MCF 10A (cell line): ENCODE measurements at regions not wholly inside any gene's neighbourhood (a gene's known extent, or its start where the extent isn't known, plus 50 kb on each side); places are given as distances from the start of the nearest gene placed in this dataset.

Experiments
- BruUV-seq: library from RNA; stranded (reverse); fragments of 400-500 nt; replicated peaks from 2 replicates; lab custom pipeline; 2021; lab: Mats Ljungman, UMichigan
- CTCF ChIA-PET: fragments of 300-600 bp; sonication (Branson Sonifier 250); formaldehyde crosslinking; extraction: SDS; loops from one replicate; lab custom pipeline; 2021; ENCODE audit warnings: antibody characterized with exemption, inconsistent platforms; lab: Yijun Ruan, JAX
- POLR2A ChIA-PET: fragments of 300-600, 350-650 bp; sonication (Branson Sonifier 250); formaldehyde crosslinking; extraction: SDS; loops from one replicate; lab custom pipeline; 2020; ENCODE audit warnings: antibody characterized with exemption, inconsistent platforms; lab: Yijun Ruan, JAX
- DNase-seq: peaks from one replicate; pipeline ENCODE4 v3.0.0-alpha.2; 2018; ENCODE audit not compliant: unreplicated experiment
- H3K27ac Mint-ChIP-seq: one replicate; pipeline ENCODE4 v1.8.0; 2022; ENCODE audit warnings: mild to moderate bottlenecking, low read depth, mixed read lengths; ENCODE audit not compliant: unreplicated experiment
- H3K27me3 Mint-ChIP-seq: one replicate; pipeline ENCODE4 v1.8.0; 2022; ENCODE audit warnings: mixed read lengths; ENCODE audit not compliant: insufficient read depth, unreplicated experiment
- H3K36me3 Mint-ChIP-seq: one replicate; pipeline ENCODE4 v1.8.0; 2022; ENCODE audit warnings: mild to moderate bottlenecking, moderate library complexity, mixed read lengths; ENCODE audit not compliant: insufficient read depth, unreplicated experiment
- H3K4me1 Mint-ChIP-seq: one replicate; pipeline ENCODE4 v1.8.0; 2022; ENCODE audit warnings: mixed read lengths; ENCODE audit not compliant: insufficient read depth, unreplicated experiment
- H3K4me3 Mint-ChIP-seq: one replicate; pipeline ENCODE4 v1.8.0; 2022; ENCODE audit warnings: mild to moderate bottlenecking, moderate library complexity, mixed read lengths; ENCODE audit not compliant: unreplicated experiment
- H3K9me3 Mint-ChIP-seq: one replicate; pipeline ENCODE4 v1.8.0; 2022; ENCODE audit warnings: mixed read lengths; ENCODE audit not compliant: unreplicated experiment
- intact Hi-C: fragments of 100-400 bp; cut with micrococcal nuclease; formaldehyde crosslinking; loops from 2 replicates; pipeline ENCODE4 v1.14.1; 2022
- TF ChIP-seq, protein P1 (sequence below): fragments of 200-600 bp; IDR thresholded peaks from one replicate; pipeline ENCODE4 v1.8.0; 2022; ENCODE audit warnings: antibody characterized with exemption, mild to moderate bottlenecking; ENCODE audit not compliant: unreplicated experiment

- no peak overlapping the region for H3K4me3 Mint-ChIP-seq
- BruUV-seq, result no TSS peak
- H3K36me3 Mint-ChIP-seq, result no peaks in the 10 kb centered on the region
- no peak overlapping the region for H3K27ac Mint-ChIP-seq
- no peak for DNase-seq
- ChIA-PET POLR2A (interaction anchor here (0.6 kb wide), 1 partner anchor 741 kb away, joined by 3 read pairs; no protein-coding TSS in a partner anchor), CTCF (interaction anchor here (0.6 to 0.7 kb wide), 3 partner anchors 11 to 53 kb away, joined by 3 read pairs; no protein-coding TSS in a partner anchor)
- peaks cover 15% of the 10 kb centered on the region for H3K9me3 Mint-ChIP-seq
- TF ChIP-seq, protein P1, sequence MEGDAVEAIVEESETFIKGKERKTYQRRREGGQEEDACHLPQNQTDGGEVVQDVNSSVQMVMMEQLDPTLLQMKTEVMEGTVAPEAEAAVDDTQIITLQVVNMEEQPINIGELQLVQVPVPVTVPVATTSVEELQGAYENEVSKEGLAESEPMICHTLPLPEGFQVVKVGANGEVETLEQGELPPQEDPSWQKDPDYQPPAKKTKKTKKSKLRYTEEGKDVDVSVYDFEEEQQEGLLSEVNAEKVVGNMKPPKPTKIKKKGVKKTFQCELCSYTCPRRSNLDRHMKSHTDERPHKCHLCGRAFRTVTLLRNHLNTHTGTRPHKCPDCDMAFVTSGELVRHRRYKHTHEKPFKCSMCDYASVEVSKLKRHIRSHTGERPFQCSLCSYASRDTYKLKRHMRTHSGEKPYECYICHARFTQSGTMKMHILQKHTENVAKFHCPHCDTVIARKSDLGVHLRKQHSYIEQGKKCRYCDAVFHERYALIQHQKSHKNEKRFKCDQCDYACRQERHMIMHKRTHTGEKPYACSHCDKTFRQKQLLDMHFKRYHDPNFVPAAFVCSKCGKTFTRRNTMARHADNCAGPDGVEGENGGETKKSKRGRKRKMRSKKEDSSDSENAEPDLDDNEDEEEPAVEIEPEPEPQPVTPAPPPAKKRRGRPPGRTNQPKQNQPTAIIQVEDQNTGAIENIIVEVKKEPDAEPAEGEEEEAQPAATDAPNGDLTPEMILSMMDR, result no peak
- H3K27me3 Mint-ChIP-seq, result no peaks in the 10 kb centered on the region
- H3K4me1 Mint-ChIP-seq, result no peaks in the 10 kb centered on the region
- intact Hi-C loops, result no loop called here
Observed at GRCh38 chr10:9922126-9922870, 1095.4 kb upstream of the CELF2 start.

DNA sequence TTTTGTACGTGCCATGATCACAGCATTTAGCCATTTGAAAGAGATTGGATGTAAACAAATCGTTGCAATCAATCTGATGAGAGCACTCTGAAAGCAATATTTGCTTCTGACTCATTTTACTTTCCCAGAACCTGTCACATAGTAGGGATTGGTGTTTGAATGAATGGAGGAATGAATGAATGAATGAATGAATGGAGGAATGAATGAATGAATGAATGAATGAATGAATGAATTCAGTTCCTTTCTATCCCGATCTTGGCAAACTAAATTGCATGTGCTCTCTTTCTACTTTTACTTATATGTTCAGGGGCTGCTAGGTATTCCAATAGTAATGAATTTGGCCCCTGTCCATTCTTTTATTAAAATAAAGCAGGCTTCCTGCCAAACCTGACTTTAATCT lies 1091.7 kb upstream of the CELF2 start:
- ChIA-PET POLR2A (no interaction called here), CTCF (no interaction called here)
- H3K4me1 Mint-ChIP-seq, result no peaks in the 10 kb centered on the region
- H3K36me3 Mint-ChIP-seq, result no peaks in the 10 kb centered on the region
- TF ChIP-seq, protein P1, result no peak
- H3K27ac Mint-ChIP-seq, result no peak overlapping the region
- no peak overlapping the region for H3K4me3 Mint-ChIP-seq
- H3K27me3 Mint-ChIP-seq, result no peaks in the 10 kb centered on the region
- no peak for DNase-seq
- no TSS peak for BruUV-seq
- intact Hi-C loops, result no loop called here
- peaks cover 8% of the 10 kb centered on the region for H3K9me3 Mint-ChIP-seq

- Mint-ChIP-seq H3K4me3 (no peak overlapping the region), H3K4me1 (no peaks in the 10 kb centered on the region), H3K36me3 (no peaks in the 10 kb centered on the region), H3K9me3 (no peaks in the 10 kb centered on the region), H3K27me3 (no peaks in the 10 kb centered on the region), H3K27ac (no peak overlapping the region)
- ChIA-PET POLR2A (no interaction called here), CTCF (no interaction called here)
- no TSS peak for BruUV-seq
- no peak for DNase-seq
- intact Hi-C loops, result no loop called here
- TF ChIP-seq, protein P1, result no peak
Observed at GRCh38 chr10:9926881-9927280, 1090.8 kb upstream of the CELF2 start.

DNA sequence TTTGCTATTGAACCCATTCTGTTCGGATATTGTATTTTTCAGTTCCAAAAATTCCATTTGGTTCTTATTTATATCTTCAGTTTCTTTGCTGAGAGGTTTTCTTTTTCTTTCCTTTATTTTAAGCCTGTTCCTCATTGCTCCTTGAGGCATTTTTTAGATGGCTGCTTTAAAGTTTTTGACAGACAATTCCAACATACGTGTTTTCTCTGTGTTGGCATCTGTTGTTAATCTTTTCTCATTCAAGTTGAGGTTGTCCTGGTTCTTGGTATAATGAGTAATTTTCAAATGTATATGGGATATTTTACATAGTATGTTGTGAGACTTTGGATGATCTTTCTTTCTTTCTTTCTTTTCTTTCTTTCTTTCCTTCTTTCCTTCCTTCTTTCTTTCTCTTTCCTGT lies 1078.0 kb upstream of the CELF2 start:
- POLR2A ChIA-PET, result no interaction called here
- intact Hi-C loops, result no loop called here

More for the DNA sequence above, 1078.0 kb upstream of the CELF2 start:
- no peak for DNase-seq
- BruUV-seq, result no TSS peak
- CTCF ChIA-PET, result no interaction called here
- Mint-ChIP-seq H3K4me3 (no peak overlapping the region), H3K36me3 (no peaks in the 10 kb centered on the region), H3K27me3 (no peaks in the 10 kb centered on the region), H3K9me3 (peaks cover 8% of the 10 kb centered on the region), H3K4me1 (peaks cover 10% of the 10 kb centered on the region), H3K27ac (no peak overlapping the region)
- TF ChIP-seq, protein P1, result no peak
